GM23338 (cell line): ENCODE measurements at regions not wholly inside any gene's neighbourhood (a gene's known extent, or its start where the extent isn't known, plus 50 kb on each side); places are given as distances from the start of the nearest gene placed in this dataset.

Experiments used
- ATAC-seq: fragments of 200-7000 bp; cut with Tn5 transposase; 3 replicates; pipeline ENCODE4 v1.9.1; 2020
- DNase-seq: peaks from one replicate; pipeline ENCODE4 v3.0.0-alpha.2; 2015; ENCODE audit warnings: low spot score
- H2AFZ ChIP-seq: fragments of 200-600 bp; sonication (generic); 2 replicates; pipeline ENCODE4 v1.8.0; 2016; ENCODE audit warnings: antibody characterized with exemption, mild to moderate bottlenecking, moderate library complexity
- H3F3A ChIP-seq: fragments of 200-600 bp; sonication (generic); replicated peaks from 2 replicates; pipeline ENCODE4 v1.8.0; 2017; ENCODE audit warnings: antibody characterized with exemption, mixed run types, low read depth
- H3K27ac ChIP-seq: fragments of 200-600 bp; sonication (generic); 2 replicates; pipeline ENCODE4 v1.6.1; 2016; ENCODE audit warnings: low read depth
- H3K27me3 ChIP-seq: fragments of 200-600 bp; sonication (generic); 2 replicates; pipeline ENCODE4 v1.8.0; 2016; ENCODE audit warnings: mild to moderate bottlenecking, mixed run types, moderate library complexity; ENCODE audit not compliant: insufficient read depth
- H3K36me3 ChIP-seq: fragments of 200-600 bp; sonication (generic); 2 replicates; pipeline ENCODE4 v1.8.0; 2016; ENCODE audit warnings: mild to moderate bottlenecking; ENCODE audit not compliant: insufficient read depth
- H3K4me1 ChIP-seq: fragments of 200-600 bp; sonication (generic); 2 replicates; pipeline ENCODE4 v1.8.0; 2016; ENCODE audit warnings: mild to moderate bottlenecking, moderate library complexity; ENCODE audit not compliant: insufficient read depth
- H3K4me2 ChIP-seq: fragments of 200-600 bp; sonication (generic); 2 replicates; pipeline ENCODE4 v1.7.1; 2017; ENCODE audit warnings: mixed run types
- H3K4me3 ChIP-seq: fragments of 200-600 bp; sonication (generic); 2 replicates; pipeline ENCODE4 v1.6.1; 2016; ENCODE audit warnings: mixed run types
- H3K79me2 ChIP-seq: fragments of 200-600 bp; sonication (generic); replicated peaks from 2 replicates; pipeline ENCODE4 v1.8.0; 2017; ENCODE audit warnings: mild to moderate bottlenecking; ENCODE audit not compliant: insufficient read depth
- H3K9me2 ChIP-seq: fragments of 200-600 bp; sonication (generic); 2 replicates; pipeline ENCODE4 v1.8.0; 2017; ENCODE audit not compliant: insufficient read depth
- H4K20me1 ChIP-seq: fragments of 200-600 bp; sonication (generic); replicated peaks from 2 replicates; pipeline ENCODE4 v1.8.0; 2017; ENCODE audit warnings: mild to moderate bottlenecking; ENCODE audit not compliant: insufficient read depth
- H3K27ac Mint-ChIP-seq: 2 replicates; pipeline ENCODE4 v1.8.0; 2020; ENCODE audit warnings: inconsistent platforms, mild to moderate bottlenecking, moderate library complexity, mixed read lengths
- H3K27me3 Mint-ChIP-seq: 3 replicates; pipeline ENCODE4 v1.8.0; 2022; ENCODE audit warnings: low read depth, mild to moderate bottlenecking, moderate library complexity, mixed read lengths, inconsistent platforms; ENCODE audit not compliant: insufficient read depth, poor library complexity
- H3K36me3 Mint-ChIP-seq: 3 replicates; pipeline ENCODE4 v1.8.0; 2021; ENCODE audit warnings: low read depth, mild to moderate bottlenecking, inconsistent platforms, moderate library complexity, mixed read lengths
- H3K4me1 Mint-ChIP-seq: 3 replicates; pipeline ENCODE4 v1.8.0; 2020; ENCODE audit warnings: mild to moderate bottlenecking, inconsistent platforms, mixed read lengths
- H3K4me3 Mint-ChIP-seq: 3 replicates; pipeline ENCODE4 v1.8.0; 2021; ENCODE audit warnings: moderate library complexity, mild to moderate bottlenecking, inconsistent platforms, mixed read lengths
- H3K9me3 Mint-ChIP-seq: 3 replicates; pipeline ENCODE4 v1.8.0; 2020; ENCODE audit warnings: moderate library complexity, mild to moderate bottlenecking, inconsistent platforms, mixed read lengths
- CREB1 ChIP-seq: fragments of 250-450 bp; sonication (Bioruptor Pico); IDR thresholded peaks from 2 replicates; pipeline ENCODE4 v1.5.0; 2020; ENCODE audit warnings: low read depth, mild to moderate bottlenecking, moderate library complexity
- EZH2 ChIP-seq: fragments of 200-600 bp; sonication (generic); IDR thresholded peaks from one replicate; pipeline ENCODE4 v1.8.0; 2017; ENCODE audit warnings: antibody characterized with exemption, mild to moderate bottlenecking, low read depth; ENCODE audit not compliant: unreplicated experiment
- EZH2phosphoT487 ChIP-seq: fragments of 200-600 bp; sonication (generic); IDR thresholded peaks from one replicate; pipeline ENCODE4 v1.8.1; 2018; ENCODE audit warnings: antibody characterized with exemption; ENCODE audit not compliant: unreplicated experiment
- JUNB ChIP-seq: IDR thresholded peaks from one replicate; pipeline ENCODE4 v1.6.1; 2016; ENCODE audit warnings: antibody characterized with exemption; ENCODE audit not compliant: unreplicated experiment
- NANOG ChIP-seq: IDR thresholded peaks from 2 replicates; pipeline ENCODE4 v1.6.1; 2016; ENCODE audit warnings: antibody characterized with exemption, borderline replicate concordance
- POLR2AphosphoS5 ChIP-seq: IDR thresholded peaks from 2 replicates; pipeline ENCODE4 v1.6.1; 2016; ENCODE audit warnings: antibody characterized with exemption, low read depth
- STAT1 ChIP-seq: IDR thresholded peaks from one replicate; pipeline ENCODE4 v1.6.1; 2016; ENCODE audit warnings: antibody characterized with exemption; ENCODE audit not compliant: unreplicated experiment
- ZNF114 ChIP-seq: fragments of 250-450 bp; sonication (Bioruptor Pico); IDR thresholded peaks from 2 replicates; pipeline ENCODE4 v1.5.0; 2020; ENCODE audit warnings: mild to moderate bottlenecking, moderate library complexity
- ZNF331 ChIP-seq: fragments of 250-450 bp; sonication (Bioruptor Pico); IDR thresholded peaks from 2 replicates; pipeline ENCODE4 v1.5.0; 2020; ENCODE audit warnings: low read depth, mild to moderate bottlenecking, moderate library complexity
- TF ChIP-seq, protein P1 (sequence below): IDR thresholded peaks from 2 replicates; pipeline ENCODE4 v1.6.1; 2016; ENCODE audit warnings: antibody characterized with exemption
- TF ChIP-seq, protein P2 (sequence below), 2 experiments: fragments of 200-600 bp in 1 of 2; sonication (generic) in 1 of 2; conservative IDR thresholded peaks; 2 replicates each; pipeline versions ENCODE4 v1.5.1 to v1.6.1; 2016 to 2017; ENCODE audit warnings: antibody characterized with exemption in 2 of 2, low read depth in 2 of 2, mild to moderate bottlenecking in 2 of 2, moderate library complexity in 1 of 2
- TF ChIP-seq, protein P3 (sequence below): fragments of 250-450 bp; sonication (Bioruptor Pico); IDR thresholded peaks from 2 replicates; pipeline ENCODE4 v1.5.0; 2020; ENCODE audit warnings: mild to moderate bottlenecking, moderate library complexity
- TF ChIP-seq, protein P4 (sequence below): IDR thresholded peaks from one replicate; pipeline ENCODE4 v1.6.1; 2018; ENCODE audit warnings: antibody characterized with exemption; ENCODE audit not compliant: unreplicated experiment

GRCh38 chr5:43859309-43859708 is 256.3 kb downstream of the NNT start:
- Mint-ChIP-seq H3K4me3 (no peak overlapping the region), H3K9me3 (no peaks in the 10 kb centered on the region), H3K27ac (no peak overlapping the region), H3K4me1 (peaks cover 15% of the 10 kb centered on the region; the same call in 2 of the 3 replicates), H3K27me3 (no peaks in the 10 kb centered on the region), H3K36me3 (no peaks in the 10 kb centered on the region)
- H3K9me2 ChIP-seq = no peaks in the 10 kb centered on the region; the same call in none of the 2 replicates
- TF ChIP-seq ZNF114 (CRISPR knock-in tag) (no peak), CREB1 (CRISPR knock-in tag) (no peak), ZNF331 (CRISPR knock-in tag) (no peak), POLR2AphosphoS5 (no peak), EZH2 (no peak), EZH2phosphoT487 (no peak), NANOG (no peak), JUNB (no peak), STAT1 (no peak)
- TF ChIP-seq, protein P1, sequence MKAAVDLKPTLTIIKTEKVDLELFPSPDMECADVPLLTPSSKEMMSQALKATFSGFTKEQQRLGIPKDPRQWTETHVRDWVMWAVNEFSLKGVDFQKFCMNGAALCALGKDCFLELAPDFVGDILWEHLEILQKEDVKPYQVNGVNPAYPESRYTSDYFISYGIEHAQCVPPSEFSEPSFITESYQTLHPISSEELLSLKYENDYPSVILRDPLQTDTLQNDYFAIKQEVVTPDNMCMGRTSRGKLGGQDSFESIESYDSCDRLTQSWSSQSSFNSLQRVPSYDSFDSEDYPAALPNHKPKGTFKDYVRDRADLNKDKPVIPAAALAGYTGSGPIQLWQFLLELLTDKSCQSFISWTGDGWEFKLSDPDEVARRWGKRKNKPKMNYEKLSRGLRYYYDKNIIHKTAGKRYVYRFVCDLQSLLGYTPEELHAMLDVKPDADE = no peak
- TF ChIP-seq, protein P2, sequence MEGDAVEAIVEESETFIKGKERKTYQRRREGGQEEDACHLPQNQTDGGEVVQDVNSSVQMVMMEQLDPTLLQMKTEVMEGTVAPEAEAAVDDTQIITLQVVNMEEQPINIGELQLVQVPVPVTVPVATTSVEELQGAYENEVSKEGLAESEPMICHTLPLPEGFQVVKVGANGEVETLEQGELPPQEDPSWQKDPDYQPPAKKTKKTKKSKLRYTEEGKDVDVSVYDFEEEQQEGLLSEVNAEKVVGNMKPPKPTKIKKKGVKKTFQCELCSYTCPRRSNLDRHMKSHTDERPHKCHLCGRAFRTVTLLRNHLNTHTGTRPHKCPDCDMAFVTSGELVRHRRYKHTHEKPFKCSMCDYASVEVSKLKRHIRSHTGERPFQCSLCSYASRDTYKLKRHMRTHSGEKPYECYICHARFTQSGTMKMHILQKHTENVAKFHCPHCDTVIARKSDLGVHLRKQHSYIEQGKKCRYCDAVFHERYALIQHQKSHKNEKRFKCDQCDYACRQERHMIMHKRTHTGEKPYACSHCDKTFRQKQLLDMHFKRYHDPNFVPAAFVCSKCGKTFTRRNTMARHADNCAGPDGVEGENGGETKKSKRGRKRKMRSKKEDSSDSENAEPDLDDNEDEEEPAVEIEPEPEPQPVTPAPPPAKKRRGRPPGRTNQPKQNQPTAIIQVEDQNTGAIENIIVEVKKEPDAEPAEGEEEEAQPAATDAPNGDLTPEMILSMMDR (conservative IDR thresholded peaks at IDR 0.05; ENCODE audit: low read depth in 2 of 2) = no peak
- TF ChIP-seq, protein P3, sequence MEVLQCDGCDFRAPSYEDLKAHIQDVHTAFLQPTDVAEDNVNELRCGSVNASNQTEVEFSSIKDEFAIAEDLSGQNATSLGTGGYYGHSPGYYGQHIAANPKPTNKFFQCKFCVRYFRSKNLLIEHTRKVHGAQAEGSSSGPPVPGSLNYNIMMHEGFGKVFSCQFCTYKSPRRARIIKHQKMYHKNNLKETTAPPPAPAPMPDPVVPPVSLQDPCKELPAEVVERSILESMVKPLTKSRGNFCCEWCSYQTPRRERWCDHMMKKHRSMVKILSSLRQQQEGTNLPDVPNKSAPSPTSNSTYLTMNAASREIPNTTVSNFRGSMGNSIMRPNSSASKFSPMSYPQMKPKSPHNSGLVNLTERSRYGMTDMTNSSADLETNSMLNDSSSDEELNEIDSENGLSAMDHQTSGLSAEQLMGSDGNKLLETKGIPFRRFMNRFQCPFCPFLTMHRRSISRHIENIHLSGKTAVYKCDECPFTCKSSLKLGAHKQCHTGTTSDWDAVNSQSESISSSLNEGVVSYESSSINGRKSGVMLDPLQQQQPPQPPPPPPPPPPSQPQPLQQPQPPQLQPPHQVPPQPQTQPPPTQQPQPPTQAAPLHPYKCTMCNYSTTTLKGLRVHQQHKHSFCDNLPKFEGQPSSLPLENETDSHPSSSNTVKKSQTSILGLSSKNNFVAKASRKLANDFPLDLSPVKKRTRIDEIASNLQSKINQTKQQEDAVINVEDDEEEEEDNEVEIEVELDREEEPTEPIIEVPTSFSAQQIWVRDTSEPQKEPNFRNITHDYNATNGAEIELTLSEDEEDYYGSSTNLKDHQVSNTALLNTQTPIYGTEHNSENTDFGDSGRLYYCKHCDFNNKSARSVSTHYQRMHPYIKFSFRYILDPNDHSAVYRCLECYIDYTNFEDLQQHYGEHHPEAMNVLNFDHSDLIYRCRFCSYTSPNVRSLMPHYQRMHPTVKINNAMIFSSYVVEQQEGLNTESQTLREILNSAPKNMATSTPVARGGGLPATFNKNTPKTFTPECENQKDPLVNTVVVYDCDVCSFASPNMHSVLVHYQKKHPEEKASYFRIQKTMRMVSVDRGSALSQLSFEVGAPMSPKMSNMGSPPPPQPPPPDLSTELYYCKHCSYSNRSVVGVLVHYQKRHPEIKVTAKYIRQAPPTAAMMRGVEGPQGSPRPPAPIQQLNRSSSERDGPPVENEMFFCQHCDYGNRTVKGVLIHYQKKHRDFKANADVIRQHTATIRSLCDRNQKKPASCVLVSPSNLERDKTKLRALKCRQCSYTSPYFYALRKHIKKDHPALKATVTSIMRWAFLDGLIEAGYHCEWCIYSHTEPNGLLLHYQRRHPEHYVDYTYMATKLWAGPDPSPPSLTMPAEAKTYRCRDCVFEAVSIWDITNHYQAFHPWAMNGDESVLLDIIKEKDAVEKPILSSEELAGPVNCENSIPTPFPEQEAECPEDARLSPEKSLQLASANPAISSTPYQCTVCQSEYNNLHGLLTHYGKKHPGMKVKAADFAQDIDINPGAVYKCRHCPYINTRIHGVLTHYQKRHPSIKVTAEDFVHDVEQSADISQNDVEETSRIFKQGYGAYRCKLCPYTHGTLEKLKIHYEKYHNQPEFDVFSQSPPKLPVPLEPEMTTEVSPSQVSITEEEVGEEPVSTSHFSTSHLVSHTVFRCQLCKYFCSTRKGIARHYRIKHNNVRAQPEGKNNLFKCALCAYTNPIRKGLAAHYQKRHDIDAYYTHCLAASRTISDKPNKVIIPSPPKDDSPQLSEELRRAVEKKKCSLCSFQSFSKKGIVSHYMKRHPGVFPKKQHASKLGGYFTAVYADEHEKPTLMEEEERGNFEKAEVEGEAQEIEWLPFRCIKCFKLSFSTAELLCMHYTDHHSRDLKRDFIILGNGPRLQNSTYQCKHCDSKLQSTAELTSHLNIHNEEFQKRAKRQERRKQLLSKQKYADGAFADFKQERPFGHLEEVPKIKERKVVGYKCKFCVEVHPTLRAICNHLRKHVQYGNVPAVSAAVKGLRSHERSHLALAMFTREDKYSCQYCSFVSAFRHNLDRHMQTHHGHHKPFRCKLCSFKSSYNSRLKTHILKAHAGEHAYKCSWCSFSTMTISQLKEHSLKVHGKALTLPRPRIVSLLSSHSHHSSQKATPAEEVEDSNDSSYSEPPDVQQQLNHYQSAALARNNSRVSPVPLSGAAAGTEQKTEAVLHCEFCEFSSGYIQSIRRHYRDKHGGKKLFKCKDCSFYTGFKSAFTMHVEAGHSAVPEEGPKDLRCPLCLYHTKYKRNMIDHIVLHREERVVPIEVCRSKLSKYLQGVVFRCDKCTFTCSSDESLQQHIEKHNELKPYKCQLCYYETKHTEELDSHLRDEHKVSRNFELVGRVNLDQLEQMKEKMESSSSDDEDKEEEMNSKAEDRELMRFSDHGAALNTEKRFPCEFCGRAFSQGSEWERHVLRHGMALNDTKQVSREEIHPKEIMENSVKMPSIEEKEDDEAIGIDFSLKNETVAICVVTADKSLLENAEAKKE (CRISPR knock-in tag) = no peak
- TF ChIP-seq, protein P4, sequence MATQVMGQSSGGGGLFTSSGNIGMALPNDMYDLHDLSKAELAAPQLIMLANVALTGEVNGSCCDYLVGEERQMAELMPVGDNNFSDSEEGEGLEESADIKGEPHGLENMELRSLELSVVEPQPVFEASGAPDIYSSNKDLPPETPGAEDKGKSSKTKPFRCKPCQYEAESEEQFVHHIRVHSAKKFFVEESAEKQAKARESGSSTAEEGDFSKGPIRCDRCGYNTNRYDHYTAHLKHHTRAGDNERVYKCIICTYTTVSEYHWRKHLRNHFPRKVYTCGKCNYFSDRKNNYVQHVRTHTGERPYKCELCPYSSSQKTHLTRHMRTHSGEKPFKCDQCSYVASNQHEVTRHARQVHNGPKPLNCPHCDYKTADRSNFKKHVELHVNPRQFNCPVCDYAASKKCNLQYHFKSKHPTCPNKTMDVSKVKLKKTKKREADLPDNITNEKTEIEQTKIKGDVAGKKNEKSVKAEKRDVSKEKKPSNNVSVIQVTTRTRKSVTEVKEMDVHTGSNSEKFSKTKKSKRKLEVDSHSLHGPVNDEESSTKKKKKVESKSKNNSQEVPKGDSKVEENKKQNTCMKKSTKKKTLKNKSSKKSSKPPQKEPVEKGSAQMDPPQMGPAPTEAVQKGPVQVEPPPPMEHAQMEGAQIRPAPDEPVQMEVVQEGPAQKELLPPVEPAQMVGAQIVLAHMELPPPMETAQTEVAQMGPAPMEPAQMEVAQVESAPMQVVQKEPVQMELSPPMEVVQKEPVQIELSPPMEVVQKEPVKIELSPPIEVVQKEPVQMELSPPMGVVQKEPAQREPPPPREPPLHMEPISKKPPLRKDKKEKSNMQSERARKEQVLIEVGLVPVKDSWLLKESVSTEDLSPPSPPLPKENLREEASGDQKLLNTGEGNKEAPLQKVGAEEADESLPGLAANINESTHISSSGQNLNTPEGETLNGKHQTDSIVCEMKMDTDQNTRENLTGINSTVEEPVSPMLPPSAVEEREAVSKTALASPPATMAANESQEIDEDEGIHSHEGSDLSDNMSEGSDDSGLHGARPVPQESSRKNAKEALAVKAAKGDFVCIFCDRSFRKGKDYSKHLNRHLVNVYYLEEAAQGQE = no peak
- no peaks in the 10 kb centered on the region for H3K4me1 ChIP-seq
- H3K36me3 ChIP-seq = no peaks in the 10 kb centered on the region
- no peaks in the 10 kb centered on the region for H3K79me2 ChIP-seq
- H3K27ac ChIP-seq = no peak overlapping the region
- no peaks in the 10 kb centered on the region for H3K27me3 ChIP-seq
- H3F3A ChIP-seq = no peaks in the 10 kb centered on the region
- no peak for DNase-seq
- H3K4me2 ChIP-seq = no peak overlapping the region
- no peak overlapping the region for H2AFZ ChIP-seq
- H3K4me3 ChIP-seq = no peak overlapping the region
- no peak for ATAC-seq
- H4K20me1 ChIP-seq = no peaks in the 10 kb centered on the region
